ENCODE measurements at regions not wholly inside any gene's neighbourhood (a gene's known extent, or its start where the extent isn't known, plus 50 kb on each side); places are given as distances from the start of the nearest gene placed in this dataset.

DNA sequence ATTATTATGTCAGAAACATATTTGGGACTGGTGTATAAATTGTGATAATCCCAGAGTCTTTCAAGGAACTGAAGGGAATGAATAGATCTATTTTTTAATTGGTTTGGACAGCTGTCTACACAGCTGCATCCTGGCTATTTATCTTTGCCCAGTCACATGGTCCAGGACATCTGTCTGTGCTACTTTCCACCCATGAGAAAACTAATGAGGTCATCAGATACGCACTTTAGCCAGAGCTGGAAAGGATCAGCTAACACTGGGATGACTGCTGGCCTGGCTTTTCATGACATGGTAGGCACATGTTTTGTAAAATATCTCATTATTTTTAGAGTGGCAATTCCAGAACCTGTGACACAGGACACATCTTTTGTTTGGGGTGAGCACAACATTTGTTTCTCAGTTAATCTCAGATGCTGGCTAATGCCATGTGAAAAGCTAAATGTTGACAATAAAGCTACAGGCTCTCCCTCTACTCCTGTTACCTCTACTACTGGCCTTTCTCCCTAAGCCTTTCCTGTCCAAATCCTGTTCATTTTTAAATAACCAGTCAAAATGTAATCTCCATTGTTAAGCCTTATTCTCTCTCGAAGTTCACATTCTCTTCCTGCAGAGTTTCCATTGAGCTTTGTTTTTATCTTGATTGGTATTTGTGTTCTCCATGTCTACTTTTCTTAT lies 500.7 kb downstream of the RIT2 start:
- intact Hi-C loops (cut with micrococcal nuclease): no loop called here

DNA sequence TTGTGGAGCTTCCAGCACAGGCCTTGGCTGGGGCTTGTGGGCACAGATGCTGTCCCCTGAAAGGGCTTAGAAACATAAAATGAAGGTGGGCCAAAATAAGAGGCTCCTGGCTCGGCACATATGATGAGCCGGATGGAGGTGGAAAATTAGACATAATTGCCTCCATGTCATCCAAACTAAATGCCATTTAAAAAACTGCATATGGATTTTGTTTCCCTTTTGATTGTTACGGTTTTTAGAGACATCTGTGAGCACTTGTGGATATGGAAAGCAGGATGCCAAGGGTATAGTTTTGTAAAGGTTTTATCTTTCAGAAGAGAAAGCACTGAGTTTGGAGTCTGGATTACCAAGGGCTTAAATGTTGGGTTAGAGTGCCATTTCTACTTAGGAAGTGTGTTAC lies 498.3 kb downstream of the RIT2 start:
- intact Hi-C loops (cut with micrococcal nuclease): no loop called here

DNA sequence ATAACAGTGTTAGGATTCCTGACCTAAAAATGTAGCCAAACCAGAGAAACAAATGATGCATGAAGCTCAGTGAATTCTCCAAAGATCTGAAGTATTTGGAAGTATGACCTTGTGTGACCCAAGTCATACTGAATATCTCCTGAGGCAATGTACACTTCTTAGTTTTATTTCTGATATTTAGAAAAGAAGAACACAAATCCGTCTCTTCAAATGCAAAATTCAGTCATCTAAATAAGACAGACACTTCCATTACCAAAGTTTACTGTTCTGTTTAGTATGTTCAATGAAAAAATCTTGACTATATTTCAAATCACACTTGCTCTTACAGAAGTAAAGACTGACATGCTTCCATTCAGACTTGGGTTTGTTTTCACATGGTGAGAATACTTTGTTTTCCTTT lies 495.7 kb downstream of the RIT2 start:
- intact Hi-C loops (cut with micrococcal nuclease): no loop called here

DNA sequence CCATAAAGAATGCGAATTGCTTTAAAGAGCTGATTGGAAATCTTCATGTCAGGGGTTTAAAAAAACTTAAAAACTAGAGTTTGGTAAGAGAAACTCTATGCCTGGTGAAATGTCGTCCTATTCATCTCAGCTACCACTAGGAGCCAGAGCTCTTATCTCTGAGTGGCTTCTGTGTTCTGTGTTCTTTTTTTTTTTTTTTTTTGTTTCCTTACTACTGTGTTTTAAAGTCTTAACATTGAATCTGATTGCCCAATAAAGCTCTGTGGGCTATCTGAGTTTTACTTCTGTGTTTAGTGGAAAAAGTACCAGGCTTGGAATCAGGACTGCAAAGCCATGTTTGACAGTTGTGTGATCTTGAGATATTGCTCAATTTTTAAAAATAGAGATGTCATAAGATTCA lies 494.8 kb downstream of the RIT2 start:
- intact Hi-C loops (cut with micrococcal nuclease): no loop called here

DNA sequence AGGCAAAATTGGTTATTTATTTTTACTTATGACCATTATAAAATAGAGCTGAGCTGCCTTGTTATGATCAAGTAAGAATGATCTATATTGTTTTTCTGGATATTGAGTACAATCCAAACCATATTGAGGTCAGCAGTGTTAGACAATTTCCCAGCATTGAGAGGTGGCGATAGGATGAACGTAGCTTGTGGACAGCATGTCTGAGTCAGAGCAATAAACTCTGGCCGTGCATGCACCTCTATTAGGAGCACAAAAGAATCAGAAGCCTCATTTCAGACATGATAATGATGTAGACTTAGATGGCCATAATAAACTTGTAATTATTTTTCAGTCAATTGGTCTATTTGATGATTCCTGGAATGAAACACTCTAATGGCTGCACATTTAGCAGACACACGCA lies 491.6 kb downstream of the RIT2 start:
- intact Hi-C loops (cut with micrococcal nuclease): no loop called here

DNA sequence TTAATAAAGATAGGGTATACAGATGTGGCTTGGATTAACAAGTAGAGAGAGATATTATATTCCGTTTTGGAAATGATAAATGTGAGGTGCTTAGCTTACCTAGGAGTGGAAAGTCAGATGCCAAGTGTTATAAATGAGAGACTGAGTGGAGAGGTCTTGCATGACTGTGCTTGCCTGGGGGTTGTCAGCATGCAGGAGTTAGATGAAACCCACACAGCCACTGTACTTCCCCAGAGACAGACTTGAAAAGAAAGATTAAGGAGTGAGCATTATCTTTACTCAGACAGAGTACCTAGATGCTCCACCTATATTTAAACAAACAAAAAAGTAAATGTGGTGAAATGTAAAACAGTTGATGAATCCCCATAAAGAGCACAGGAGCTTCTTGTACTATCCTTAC lies 482.7 kb downstream of the RIT2 start:
- intact Hi-C loops (cut with micrococcal nuclease): no loop called here

DNA sequence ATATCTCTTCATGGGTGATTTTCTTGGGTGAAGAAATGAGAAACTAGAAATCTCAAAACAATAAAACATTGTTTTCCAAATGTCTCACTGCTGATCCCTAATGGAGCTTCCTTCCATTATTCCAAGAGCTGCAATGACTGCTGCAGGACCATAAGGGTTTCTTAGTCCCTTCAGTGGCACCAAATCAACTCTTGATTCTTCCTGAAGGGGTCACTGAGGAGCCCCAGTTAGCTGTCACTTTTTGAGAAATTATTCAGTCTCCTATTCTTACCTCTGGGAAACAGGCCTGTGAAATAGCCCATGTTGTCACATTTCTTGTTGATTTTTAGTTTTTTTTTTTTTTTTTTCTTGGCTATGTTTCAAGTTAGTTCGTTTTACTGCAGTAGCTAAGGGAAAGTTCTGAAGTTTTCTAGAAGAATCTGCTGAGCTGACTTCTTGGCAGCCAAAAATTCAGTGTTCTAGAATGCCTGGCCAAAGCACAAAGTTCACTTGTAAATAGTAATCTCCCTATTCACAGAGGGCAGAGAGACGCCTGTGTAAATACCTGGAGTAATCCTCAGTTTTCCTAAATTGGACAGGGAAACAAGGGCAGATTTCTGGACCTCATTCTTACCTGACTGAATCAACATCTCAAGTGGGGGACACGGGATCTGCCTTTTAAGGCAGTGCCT lies 480.0 kb downstream of the RIT2 start:
- intact Hi-C loops (cut with micrococcal nuclease): no loop called here

DNA sequence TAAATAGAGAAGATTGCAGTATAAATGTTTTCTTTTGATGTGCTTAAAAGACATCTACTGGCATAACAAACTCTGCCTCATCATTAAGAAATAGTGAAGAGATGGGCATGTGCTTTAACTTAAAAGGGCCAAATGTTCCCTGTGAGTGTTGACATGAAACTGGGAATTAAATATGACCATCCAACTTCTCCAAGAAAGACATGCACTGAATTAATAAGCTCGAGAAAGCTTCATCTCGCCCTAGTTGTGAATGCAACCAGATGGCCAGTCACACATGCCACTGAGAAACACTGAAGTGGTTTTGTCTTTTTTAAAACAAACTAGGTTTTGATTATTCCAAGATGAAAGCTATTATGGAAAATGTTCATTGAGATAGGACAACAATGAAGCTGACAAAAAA lies 479.2 kb downstream of the RIT2 start:
- intact Hi-C loops (cut with micrococcal nuclease): no loop called here

DNA sequence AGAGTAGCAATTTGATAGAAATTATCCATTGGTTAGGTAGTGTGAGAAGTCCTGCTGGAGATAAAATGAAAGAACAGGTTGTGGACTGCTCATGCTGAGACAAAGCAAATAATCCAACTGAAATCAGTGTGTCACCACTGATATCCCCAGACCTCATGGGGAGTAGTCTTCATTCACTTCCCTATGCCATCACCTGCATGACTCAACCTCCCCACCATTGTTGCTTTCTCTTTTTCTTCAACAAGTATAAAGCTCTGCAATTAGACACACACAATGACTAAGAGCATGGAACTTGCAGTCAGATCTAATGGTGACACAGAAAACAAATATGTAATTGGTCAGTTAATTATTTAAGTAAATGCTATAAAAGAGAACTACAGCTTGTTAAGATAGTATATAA lies 475.3 kb downstream of the RIT2 start:
- intact Hi-C loops (cut with micrococcal nuclease): no loop called here

DNA sequence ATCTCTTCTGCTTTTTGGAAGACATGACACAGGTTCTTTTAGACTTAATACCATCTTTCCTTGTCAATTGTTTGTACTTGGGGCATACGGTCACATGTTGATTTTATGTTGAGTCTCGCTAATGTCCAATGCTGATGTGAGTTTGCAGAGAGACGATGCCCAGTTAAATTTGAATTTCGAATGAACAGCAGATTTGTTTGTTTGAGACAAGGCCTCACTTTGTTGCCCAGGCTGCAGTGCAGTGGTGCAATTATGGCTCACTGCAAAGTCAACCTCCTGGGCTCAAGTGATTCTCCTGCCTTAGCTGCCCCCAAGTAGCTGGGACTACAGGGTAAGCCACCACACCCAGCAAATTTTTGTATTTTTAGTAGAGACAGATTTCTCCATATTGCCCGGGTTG lies 473.5 kb downstream of the RIT2 start:
- intact Hi-C loops (cut with micrococcal nuclease): no loop called here

DNA sequence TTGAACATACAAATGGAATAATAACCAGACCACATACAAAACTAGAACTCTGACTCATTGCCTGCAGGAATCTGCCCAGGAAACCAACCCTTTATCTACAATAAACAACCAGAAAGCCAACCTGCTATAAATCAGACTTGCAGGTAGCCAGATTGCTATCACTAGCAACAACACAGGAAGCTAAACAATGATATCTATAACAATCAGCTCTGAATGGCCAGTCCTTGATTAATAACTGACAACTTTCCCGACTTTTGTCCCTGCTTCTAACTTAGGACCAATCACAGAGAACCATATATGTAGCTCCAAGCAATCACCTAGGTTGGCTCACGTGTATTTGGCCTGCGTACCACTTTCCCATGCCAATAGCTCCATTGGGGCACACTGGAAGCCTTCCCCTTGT lies 470.8 kb downstream of the RIT2 start:
- intact Hi-C loops (cut with micrococcal nuclease): no loop called here

DNA sequence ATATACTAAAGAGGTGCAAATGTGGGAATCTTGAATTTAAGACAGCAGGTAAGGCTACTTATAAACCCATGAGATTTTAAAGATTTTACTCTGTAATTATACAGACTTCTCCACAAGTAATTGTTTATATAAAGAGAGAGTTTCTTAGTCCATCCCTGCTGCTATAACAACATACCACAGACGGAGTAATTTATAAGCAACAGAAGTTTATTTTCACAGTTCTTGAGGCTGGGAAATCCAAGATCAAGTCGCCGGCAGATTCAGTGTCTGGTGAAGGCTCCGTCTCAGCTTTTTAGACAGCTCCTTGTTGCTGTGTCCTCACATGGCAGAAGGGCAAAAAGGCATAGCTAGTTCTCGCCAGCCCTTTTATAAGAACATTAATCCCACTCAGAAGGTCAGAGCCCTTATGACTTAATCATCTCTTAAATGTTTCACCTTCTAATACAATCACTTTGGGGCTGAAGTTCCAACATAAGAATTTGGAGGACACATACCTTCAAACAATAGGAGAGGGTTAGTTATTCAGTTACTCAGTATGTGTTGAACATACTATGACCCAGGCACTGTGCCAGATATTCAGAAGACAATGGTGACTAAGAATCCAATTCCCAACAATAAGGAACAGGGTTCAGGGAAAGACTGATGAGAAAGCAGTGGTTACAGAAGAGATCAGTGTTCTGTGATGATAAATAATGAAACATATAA lies 466.0 kb downstream of the RIT2 start:
- intact Hi-C loops (cut with micrococcal nuclease): no loop called here

DNA sequence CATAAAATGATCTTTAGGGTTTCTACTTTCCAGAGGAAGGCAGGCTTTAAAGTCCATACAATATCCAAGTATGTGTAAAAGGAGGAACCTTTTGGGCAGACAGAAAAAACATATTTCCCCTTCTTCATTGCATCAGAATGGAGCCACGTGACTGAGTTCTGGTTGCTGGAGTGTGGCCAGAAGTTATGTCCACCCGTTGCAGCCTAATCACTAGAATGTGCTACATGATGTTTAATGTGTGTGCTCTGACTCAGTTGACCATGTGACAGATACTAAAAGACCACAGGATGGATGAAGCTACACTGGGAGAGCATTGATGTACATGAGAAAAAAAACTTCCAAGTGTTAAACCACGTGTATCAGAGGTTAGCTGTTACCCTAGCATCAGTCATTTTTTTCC lies 460.9 kb downstream of the RIT2 start:
- intact Hi-C loops (cut with micrococcal nuclease): no loop called here

DNA sequence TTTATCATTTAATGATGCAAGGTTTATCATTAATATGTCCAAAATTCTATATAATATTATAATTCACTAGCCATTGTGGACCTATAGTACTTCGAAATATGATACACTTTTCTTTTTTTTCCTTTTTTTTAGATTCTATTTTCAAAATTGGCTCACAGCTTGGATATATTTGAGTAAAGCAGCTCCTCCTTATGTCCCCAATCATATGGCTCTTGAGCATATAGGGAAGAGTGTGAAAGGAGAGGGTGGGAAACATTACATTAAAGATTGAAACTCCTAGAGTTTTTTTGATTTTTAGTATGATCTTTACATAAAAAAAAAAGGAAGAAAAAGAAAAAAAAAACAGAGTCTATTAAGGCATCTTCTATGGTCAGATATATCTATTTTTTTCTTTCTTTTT lies 457.9 kb downstream of the RIT2 start:
- intact Hi-C loops (cut with micrococcal nuclease): no loop called here

DNA sequence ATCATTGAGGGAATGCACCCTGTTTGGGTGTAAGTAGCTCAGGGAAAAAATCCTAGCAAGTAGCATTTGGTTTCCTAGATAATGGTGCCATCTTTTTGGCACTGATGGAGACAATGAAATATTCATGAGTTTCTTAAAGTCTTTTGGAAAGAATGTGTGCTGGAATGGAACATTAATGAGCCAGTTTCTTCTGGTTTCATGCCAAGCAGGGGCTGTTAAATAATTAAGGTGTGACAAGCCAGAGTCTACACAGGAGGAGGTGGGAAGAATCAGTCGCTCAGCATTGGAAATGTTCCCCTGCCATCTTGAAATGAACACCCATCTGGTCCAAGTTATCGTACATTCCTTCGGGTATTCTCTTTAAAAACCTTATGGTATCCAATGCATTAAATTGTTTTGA lies 457.3 kb downstream of the RIT2 start:
- intact Hi-C loops (cut with micrococcal nuclease): no loop called here

DNA sequence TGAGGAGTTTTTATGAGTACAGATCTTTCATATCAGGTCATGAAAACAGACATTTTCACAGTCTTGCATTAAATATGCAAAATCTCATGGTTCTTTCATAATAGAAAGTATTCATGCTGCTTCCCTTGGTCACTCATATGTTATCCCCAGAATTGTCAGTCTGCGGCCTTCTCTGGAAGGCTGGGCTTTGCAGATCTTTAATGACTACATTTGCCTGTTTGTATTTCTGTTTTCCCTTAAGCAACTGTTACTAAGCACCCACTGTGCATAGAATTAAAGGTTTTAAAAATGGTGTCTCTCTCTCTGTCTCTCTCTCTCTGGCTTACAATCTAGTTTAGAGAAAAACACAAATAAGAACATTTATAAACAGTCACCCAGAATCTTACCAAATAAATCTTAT lies 456.3 kb downstream of the RIT2 start:
- intact Hi-C loops (cut with micrococcal nuclease): no loop called here

DNA sequence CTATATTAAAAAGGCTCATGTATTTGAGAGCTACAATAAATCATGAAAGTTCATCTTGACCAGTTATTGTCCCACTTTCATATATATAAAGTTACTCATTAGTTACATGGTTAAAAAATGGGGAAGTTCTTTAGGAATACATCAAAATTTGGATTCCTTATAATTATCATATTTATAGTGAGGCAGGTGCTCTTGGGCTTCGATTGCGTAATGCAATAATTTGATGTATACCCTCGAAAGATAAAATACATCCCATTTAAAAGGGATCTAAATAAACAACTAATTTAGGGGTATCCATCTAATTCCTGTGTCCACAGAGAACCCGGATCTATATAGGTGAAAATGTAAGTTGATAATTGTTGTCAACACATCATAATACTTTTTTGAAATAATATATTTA lies 444.6 kb downstream of the RIT2 start:
- intact Hi-C loops (cut with micrococcal nuclease): no loop called here

DNA sequence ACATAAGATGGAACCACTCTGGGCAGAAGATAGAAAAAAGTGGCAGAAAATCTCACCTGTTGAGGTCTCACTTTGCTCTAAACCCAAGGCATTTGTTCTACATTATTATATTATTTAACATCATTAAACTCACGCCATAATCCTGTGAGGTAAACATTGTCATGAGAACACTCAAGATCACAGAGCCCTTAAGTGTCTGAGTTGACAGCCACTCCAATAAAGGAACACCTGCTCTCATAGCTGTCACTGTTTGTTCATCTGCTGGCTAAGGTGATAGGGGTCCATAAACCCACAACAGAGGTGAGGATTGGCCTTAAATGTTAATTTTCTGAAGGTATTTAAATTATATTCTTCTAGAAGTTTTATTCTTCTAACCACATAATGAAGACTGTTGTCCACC lies 439.7 kb downstream of the RIT2 start:
- intact Hi-C loops (cut with micrococcal nuclease): no loop called here

DNA sequence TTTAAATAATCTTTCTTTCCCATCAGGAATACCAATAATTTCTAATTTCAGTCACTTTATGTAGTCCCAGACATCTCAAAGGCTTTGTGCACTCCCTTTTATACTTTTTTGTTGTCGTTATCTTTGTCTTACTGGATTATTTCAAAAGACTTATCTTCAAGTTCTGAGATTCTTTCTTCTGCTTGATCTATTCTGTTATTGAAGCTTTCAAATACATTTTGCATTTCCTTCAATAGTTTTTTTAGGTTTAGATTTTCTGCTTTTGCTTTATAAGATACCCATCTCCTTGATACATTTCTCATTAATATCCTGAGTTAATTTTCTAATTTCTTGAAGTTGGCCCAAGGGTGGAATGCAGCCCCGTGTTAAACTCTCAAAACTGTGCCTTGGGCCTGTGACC lies 432.4 kb downstream of the RIT2 start:
- intact Hi-C loops (cut with micrococcal nuclease): no loop called here

DNA sequence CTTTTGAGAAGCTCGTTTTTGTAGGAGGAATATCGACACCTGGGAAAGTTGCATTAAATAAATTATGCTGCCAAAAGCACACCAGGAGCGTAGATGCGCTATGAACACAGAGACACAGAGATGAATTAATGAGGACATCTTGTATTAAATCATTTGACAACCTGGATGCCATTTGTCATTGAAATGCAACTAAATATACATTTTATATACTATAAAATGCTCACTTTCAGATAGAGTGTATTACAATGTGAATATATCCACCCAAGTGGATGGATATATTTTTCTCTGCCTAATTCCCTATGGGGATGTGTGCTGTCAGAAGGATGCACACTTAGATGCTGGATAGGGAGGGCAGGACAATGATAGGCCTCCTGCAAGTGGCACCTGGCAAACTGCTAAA lies 426.2 kb downstream of the RIT2 start:
- intact Hi-C loops (cut with micrococcal nuclease): no loop called here

Measured in T-helper 1 cell treated with Interleukin-12 subunit alpha and Interleukin-12 subunit beta and Interleukin-4 antibody, amounts not matched to agents 30 ng/mL and 1 ng/mL, for 36 hours (primary cell).